WTC11 (cell line): ENCODE measurements at regions not wholly inside any gene's neighbourhood (a gene's known extent, or its start where the extent isn't known, plus 50 kb on each side); places are given as distances from the start of the nearest gene placed in this dataset.

ENCODE experiments used
- ATAC-seq: fragments of 200-7000 bp; cut with Tn5 transposase; 2 replicates; pipeline ENCODE4 v1.10.0; 2021; ENCODE audit warnings: mild to moderate bottlenecking, moderate library complexity
- CTCF ChIA-PET: fragments of 300-600 bp; sonication (Branson Sonifier 250); formaldehyde crosslinking; loops from one replicate; lab custom pipeline; 2021; ENCODE audit warnings: antibody characterized with exemption; lab: Charles Lee
- POLR2A ChIA-PET: fragments of 350-600 bp; sonication (Branson Sonifier 250); formaldehyde crosslinking; loops from one replicate; lab custom pipeline; 2021; ENCODE audit warnings: antibody characterized with exemption; lab: Charles Lee
- DNase-seq: peaks from one replicate; pipeline ENCODE4 v3.0.0; 2021; ENCODE audit warnings: low spot score
- H3K27ac Mint-ChIP-seq: 2 replicates; pipeline ENCODE4 v1.8.0; 2021; ENCODE audit warnings: mixed read lengths
- H3K27me3 Mint-ChIP-seq: 2 replicates; pipeline ENCODE4 v1.8.0; 2021; ENCODE audit warnings: low read depth, mild to moderate bottlenecking, moderate library complexity, mixed read lengths
- H3K36me3 Mint-ChIP-seq: 2 replicates; pipeline ENCODE4 v1.8.0; 2021; ENCODE audit warnings: mixed read lengths
- H3K4me1 Mint-ChIP-seq: 2 replicates; pipeline ENCODE4 v1.8.0; 2022; ENCODE audit warnings: mixed read lengths
- H3K4me3 Mint-ChIP-seq: 2 replicates; pipeline ENCODE4 v1.8.0; 2021; ENCODE audit warnings: mild to moderate bottlenecking, moderate library complexity, mixed read lengths
- H3K9me3 Mint-ChIP-seq: 2 replicates; pipeline ENCODE4 v1.8.0; 2021; ENCODE audit warnings: mixed read lengths
- CDX4 ChIP-seq: fragments of 250-450 bp; sonication (Bioruptor Pico); IDR thresholded peaks from 2 replicates; pipeline ENCODE4 v1.9.0; 2021; ENCODE audit warnings: moderate library complexity, mild to moderate bottlenecking, inconsistent platforms, borderline replicate concordance
- CREB1 ChIP-seq: sonication (generic); formaldehyde crosslinking; IDR thresholded peaks from 2 replicates; pipeline ENCODE4 v1.8.0; 2023; ENCODE audit warnings: mild to moderate bottlenecking, missing genetic modification reagents
- CREM ChIP-seq: sonication (generic); formaldehyde crosslinking; IDR thresholded peaks from 2 replicates; pipeline ENCODE4 v1.8.1; 2022; ENCODE audit warnings: mild to moderate bottlenecking, missing genetic modification reagents, moderate library complexity
- HMGXB4 ChIP-seq: sonication (generic); formaldehyde crosslinking; IDR thresholded peaks from 2 replicates; pipeline ENCODE4 v1.8.1; 2023; ENCODE audit warnings: mild to moderate bottlenecking, moderate library complexity, missing genetic modification reagents
- MYBL2 ChIP-seq: sonication (generic); formaldehyde crosslinking; IDR thresholded peaks from 2 replicates; pipeline ENCODE4 v1.8.1; 2023; ENCODE audit warnings: mild to moderate bottlenecking, moderate library complexity, missing genetic modification reagents
- NR1H2 ChIP-seq: sonication (generic); formaldehyde crosslinking; IDR thresholded peaks from 2 replicates; pipeline ENCODE4 v1.9.0; 2021; ENCODE audit warnings: mild to moderate bottlenecking, moderate library complexity, missing genetic modification reagents
- NR2C2 ChIP-seq: sonication (generic); formaldehyde crosslinking; IDR thresholded peaks from 2 replicates; pipeline ENCODE4 v1.8.0; 2022; ENCODE audit warnings: mild to moderate bottlenecking, missing genetic modification reagents
- NR3C1 ChIP-seq: sonication (generic); formaldehyde crosslinking; conservative IDR thresholded peaks from 2 replicates; pipeline ENCODE4 v1.8.1; 2023; ENCODE audit warnings: low read depth, mild to moderate bottlenecking, missing genetic modification reagents
- SMAD3 ChIP-seq: sonication (generic); formaldehyde crosslinking; IDR thresholded peaks from 2 replicates; pipeline ENCODE4 v1.8.0; 2022; ENCODE audit warnings: missing genetic modification reagents, mild to moderate bottlenecking, borderline replicate concordance
- TEAD4 ChIP-seq: sonication (generic); formaldehyde crosslinking; IDR thresholded peaks from 2 replicates; pipeline ENCODE4 v1.8.0; 2022; ENCODE audit warnings: mild to moderate bottlenecking, missing genetic modification reagents
- TP53 ChIP-seq: sonication (generic); formaldehyde crosslinking; IDR thresholded peaks from 2 replicates; pipeline ENCODE4 v1.8.1; 2023; ENCODE audit warnings: mild to moderate bottlenecking, missing genetic modification reagents
- ZBTB21 ChIP-seq: sonication (generic); formaldehyde crosslinking; IDR thresholded peaks from 2 replicates; pipeline ENCODE4 v1.8.1; 2023; ENCODE audit warnings: mild to moderate bottlenecking, missing genetic modification reagents, borderline replicate concordance
- ZBTB43 ChIP-seq: sonication (generic); formaldehyde crosslinking; IDR thresholded peaks from 2 replicates; pipeline ENCODE4 v1.8.1; 2023; ENCODE audit warnings: mild to moderate bottlenecking, missing genetic modification reagents
- ZNF138 ChIP-seq: sonication (generic); formaldehyde crosslinking; conservative IDR thresholded peaks from 2 replicates; pipeline ENCODE4 v1.8.1; 2022; ENCODE audit warnings: mild to moderate bottlenecking, moderate library complexity, missing genetic modification reagents
- ZNF263 ChIP-seq: sonication (generic); formaldehyde crosslinking; IDR thresholded peaks from 2 replicates; pipeline ENCODE4 v1.8.1; 2022; ENCODE audit warnings: low read depth, mild to moderate bottlenecking, moderate library complexity, missing genetic modification reagents
- ZNF416 ChIP-seq: fragments of 250-450 bp; sonication (Bioruptor Pico); IDR thresholded peaks from 2 replicates; pipeline ENCODE4 v1.9.0; 2021; ENCODE audit warnings: mild to moderate bottlenecking, inconsistent platforms
- ZNF671 ChIP-seq: fragments of 250-450 bp; sonication (Bioruptor Pico); IDR thresholded peaks from 2 replicates; pipeline ENCODE4 v1.8.0; 2021; ENCODE audit warnings: mild to moderate bottlenecking
- TF ChIP-seq, protein P1 (sequence below): sonication (generic); formaldehyde crosslinking; IDR thresholded peaks from 2 replicates; pipeline ENCODE4 v1.8.1; 2023; ENCODE audit warnings: mild to moderate bottlenecking, missing genetic modification reagents, borderline replicate concordance

- CTCF ChIA-PET: interaction anchor here (0.6 kb wide), 1 partner anchor 87 kb away, joined by 3 read pairs; no protein-coding TSS in a partner anchor
- no peaks in the 10 kb centered on the region for H3K9me3 Mint-ChIP-seq
- H3K4me1 Mint-ChIP-seq: no peaks in the 10 kb centered on the region
- no peaks in the 10 kb centered on the region for H3K27me3 Mint-ChIP-seq
- ATAC-seq: no peak
- no peaks in the 10 kb centered on the region for H3K36me3 Mint-ChIP-seq
- TF ChIP-seq NR1H2: no peak
- TF ChIP-seq SMAD3 (CRISPR knock-in tag): no peak
- TF ChIP-seq CREB1 (CRISPR knock-in tag): no peak
- no peak for TF ChIP-seq NR2C2 (CRISPR knock-in tag)
- TF ChIP-seq, protein P1, sequence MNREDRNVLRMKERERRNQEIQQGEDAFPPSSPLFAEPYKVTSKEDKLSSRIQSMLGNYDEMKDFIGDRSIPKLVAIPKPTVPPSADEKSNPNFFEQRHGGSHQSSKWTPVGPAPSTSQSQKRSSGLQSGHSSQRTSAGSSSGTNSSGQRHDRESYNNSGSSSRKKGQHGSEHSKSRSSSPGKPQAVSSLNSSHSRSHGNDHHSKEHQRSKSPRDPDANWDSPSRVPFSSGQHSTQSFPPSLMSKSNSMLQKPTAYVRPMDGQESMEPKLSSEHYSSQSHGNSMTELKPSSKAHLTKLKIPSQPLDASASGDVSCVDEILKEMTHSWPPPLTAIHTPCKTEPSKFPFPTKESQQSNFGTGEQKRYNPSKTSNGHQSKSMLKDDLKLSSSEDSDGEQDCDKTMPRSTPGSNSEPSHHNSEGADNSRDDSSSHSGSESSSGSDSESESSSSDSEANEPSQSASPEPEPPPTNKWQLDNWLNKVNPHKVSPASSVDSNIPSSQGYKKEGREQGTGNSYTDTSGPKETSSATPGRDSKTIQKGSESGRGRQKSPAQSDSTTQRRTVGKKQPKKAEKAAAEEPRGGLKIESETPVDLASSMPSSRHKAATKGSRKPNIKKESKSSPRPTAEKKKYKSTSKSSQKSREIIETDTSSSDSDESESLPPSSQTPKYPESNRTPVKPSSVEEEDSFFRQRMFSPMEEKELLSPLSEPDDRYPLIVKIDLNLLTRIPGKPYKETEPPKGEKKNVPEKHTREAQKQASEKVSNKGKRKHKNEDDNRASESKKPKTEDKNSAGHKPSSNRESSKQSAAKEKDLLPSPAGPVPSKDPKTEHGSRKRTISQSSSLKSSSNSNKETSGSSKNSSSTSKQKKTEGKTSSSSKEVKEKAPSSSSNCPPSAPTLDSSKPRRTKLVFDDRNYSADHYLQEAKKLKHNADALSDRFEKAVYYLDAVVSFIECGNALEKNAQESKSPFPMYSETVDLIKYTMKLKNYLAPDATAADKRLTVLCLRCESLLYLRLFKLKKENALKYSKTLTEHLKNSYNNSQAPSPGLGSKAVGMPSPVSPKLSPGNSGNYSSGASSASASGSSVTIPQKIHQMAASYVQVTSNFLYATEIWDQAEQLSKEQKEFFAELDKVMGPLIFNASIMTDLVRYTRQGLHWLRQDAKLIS (CRISPR knock-in tag): no peak
- no peak for TF ChIP-seq ZBTB43 (CRISPR knock-in tag)
- no peak for TF ChIP-seq ZNF138 (CRISPR knock-in tag)
- TF ChIP-seq, all 79 proteins: peak for 0
- no peak overlapping the region for H3K4me3 Mint-ChIP-seq
- no peak for DNase-seq
- no peak overlapping the region for H3K27ac Mint-ChIP-seq
- POLR2A ChIA-PET: no interaction called here
Measured at GRCh38 chr6:121767211-121767610, 331.8 kb downstream of the GJA1 start.

DNA sequence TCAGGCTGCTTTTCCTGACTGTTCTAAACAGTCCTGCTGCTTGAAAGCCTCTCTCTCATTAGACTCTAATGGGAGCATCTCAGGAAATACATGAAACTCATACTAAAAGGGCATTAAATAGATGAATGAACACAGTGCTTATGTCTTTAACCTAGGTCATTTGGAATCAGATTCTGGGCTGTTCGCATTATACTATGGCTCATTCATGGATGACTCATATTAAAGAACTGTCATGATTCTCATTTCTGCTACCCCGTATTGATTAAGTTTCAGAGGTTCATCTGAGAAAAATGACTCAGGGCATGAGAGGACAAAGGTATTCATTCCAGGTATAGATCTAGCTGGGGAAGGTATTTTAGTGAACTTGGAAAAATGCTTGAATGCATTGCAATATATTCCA is 335.5 kb downstream of the GJA1 start:
- ChIA-PET POLR2A (no interaction called here), CTCF (no interaction called here)
- DNase-seq (no peak), ATAC-seq (no peak)
- H3K9me3 Mint-ChIP-seq: no peaks in the 10 kb centered on the region
- H3K36me3 Mint-ChIP-seq: no peaks in the 10 kb centered on the region
- no peaks in the 10 kb centered on the region for H3K27me3 Mint-ChIP-seq
- no peak overlapping the region for H3K4me3 Mint-ChIP-seq
- peaks cover 4% of the 10 kb centered on the region; the same call in 1 of the 2 replicates for H3K4me1 Mint-ChIP-seq
- no peak overlapping the region for H3K27ac Mint-ChIP-seq
- TF ChIP-seq ZBTB21 (no peak), MYBL2 (CRISPR knock-in tag) (no peak), CREB1 (CRISPR knock-in tag) (no peak), ZNF671 (CRISPR knock-in tag) (no peak), HMGXB4 (CRISPR knock-in tag) (no peak), ZNF416 (CRISPR knock-in tag) (no peak), NR3C1 (no peak), ZNF263 (CRISPR knock-in tag) (no peak), CDX4 (CRISPR knock-in tag) (no peak), TP53 (CRISPR knock-in tag) (no peak), TEAD4 (CRISPR knock-in tag) (no peak), CREM (no peak)
